ENCODE measurements at regions not wholly inside any gene's neighbourhood (a gene's known extent, or its start where the extent isn't known, plus 50 kb on each side); places are given as distances from the start of the nearest gene placed in this dataset.
A peak's percentile ranks its signal among the peaks of the same experiment; 100 is the strongest.
"Not testable (repeated sequence)": the region's sequence is repeated elsewhere in the genome, so short reads cannot be mapped to it uniquely, and the experiment has no call there.

DNA sequence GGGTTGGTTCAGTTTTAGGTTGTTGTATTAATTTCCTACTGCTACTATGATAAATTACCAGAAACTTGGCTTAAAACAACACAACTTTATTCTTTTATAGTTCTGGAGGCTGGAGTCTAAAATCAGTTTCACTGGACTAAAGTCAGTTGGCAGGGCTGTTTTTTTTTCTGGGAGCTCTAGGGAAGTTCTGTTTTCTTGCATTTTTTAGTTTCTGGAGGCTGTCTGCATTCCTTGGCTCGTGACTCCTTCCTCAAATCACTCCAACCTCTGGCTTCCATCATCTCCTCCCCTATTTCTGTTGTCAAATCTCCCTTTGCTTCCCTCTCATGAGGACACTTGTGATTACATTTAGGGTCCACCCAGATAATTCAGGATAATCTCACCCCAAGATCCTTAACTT, 51.3 kb upstream of the SUB1 start:
- H3K27me3 ChIP-seq (ENCODE audit: control insufficient read depth in 1 of 2, insufficient read depth in 2 of 2, low read length in 2 of 2): no peaks in the 10 kb centered on the region
- H3K4me1 ChIP-seq (ENCODE audit: control insufficient read depth, insufficient read depth, low read length): peaks cover 2% of the 10 kb centered on the region
- no peaks in the 10 kb centered on the region for H3K36me3 ChIP-seq (ENCODE audit: control insufficient read depth in 2 of 2, insufficient read depth in 2 of 2, low read length in 2 of 2)
- no peak overlapping the region for H3K9ac ChIP-seq (ENCODE audit: low read length in 2 of 2)
- H3K4me3 ChIP-seq (ENCODE audit: low read length in 2 of 2): no peak overlapping the region
- no peak overlapping the region for H3K27ac ChIP-seq (ENCODE audit: low read length)
- no peaks in the 10 kb centered on the region for H3K9me3 ChIP-seq (ENCODE audit: control insufficient read depth in 2 of 2, low read length in 2 of 2)

DNA sequence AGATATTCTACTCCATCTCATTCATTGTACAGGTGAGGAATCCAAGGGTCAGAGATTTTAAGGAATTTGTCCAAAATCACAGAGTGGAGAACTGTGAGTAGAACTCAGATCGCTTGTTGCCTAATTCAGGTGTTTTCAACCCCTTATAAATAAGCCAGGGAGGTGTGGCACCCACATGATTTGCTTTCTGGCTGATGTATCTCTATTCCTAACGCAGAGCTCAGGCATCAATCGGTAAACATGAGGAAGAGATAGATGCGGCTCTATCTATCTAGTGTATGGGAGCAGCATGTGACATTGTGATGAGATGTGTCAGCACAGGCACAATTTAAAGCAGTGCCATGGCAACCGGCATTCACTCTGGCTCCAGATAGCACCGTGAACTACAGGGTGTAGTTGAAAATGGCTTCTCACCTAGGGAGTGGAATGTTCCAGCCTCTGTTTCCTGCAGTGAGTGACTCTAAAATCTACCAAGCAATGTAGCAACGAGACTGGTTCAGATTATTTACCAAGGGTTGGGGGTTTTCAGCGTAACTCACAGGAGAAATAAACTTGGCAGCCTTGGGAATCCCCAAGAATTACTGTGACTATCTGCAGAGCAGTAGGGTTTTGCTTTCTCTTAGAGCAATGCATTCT, 53.4 kb upstream of the SUB1 start:
- no peak overlapping the region for H3K9ac ChIP-seq (ENCODE audit: low read length in 2 of 2)
- H3K27ac ChIP-seq (ENCODE audit: low read length): no peak overlapping the region
- H3K4me1 ChIP-seq (ENCODE audit: control insufficient read depth, insufficient read depth, low read length): peaks cover 2% of the 10 kb centered on the region
- H3K27me3 ChIP-seq (ENCODE audit: control insufficient read depth in 1 of 2, insufficient read depth in 2 of 2, low read length in 2 of 2): no peaks in the 10 kb centered on the region
- no peaks in the 10 kb centered on the region for H3K9me3 ChIP-seq (ENCODE audit: control insufficient read depth in 2 of 2, low read length in 2 of 2)
- H3K36me3 ChIP-seq (ENCODE audit: control insufficient read depth in 2 of 2, insufficient read depth in 2 of 2, low read length in 2 of 2): no peaks in the 10 kb centered on the region
- peak overlapping the region; percentile 7 to 8 for H3K4me3 ChIP-seq (ENCODE audit: low read length in 2 of 2)

DNA sequence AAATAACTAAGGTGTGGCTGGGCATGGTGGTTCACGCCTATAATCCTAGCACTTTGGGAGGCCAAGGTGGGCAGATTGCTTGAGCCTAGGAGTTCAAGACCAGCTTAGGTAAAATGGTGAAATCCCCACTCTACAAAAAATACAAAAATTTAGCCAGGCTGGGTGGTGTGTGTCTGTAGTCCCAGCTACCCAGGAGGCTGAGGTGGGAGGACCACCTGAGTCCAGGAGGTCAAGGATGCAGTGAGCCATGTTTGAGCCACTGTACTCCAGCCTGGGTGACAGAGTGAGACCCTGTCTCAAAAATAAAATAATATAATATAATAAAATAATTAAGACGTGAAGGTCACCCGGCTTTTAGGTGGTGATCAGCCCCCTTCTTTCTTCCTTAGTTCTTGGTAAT, 58.0 kb upstream of the SUB1 start:
- H3K4me1 ChIP-seq (ENCODE audit: control insufficient read depth, insufficient read depth, low read length); H3K36me3 ChIP-seq (ENCODE audit: control insufficient read depth in 2 of 2, insufficient read depth in 2 of 2, low read length in 2 of 2); H3K4me3 ChIP-seq (ENCODE audit: low read length in 2 of 2); H3K27ac ChIP-seq (ENCODE audit: low read length); H3K9me3 ChIP-seq (ENCODE audit: control insufficient read depth in 2 of 2, low read length in 2 of 2); H3K9ac ChIP-seq (ENCODE audit: low read length in 2 of 2); H3K27me3 ChIP-seq (ENCODE audit: control insufficient read depth in 1 of 2, insufficient read depth in 2 of 2, low read length in 2 of 2): not testable (repeated sequence)

DNA sequence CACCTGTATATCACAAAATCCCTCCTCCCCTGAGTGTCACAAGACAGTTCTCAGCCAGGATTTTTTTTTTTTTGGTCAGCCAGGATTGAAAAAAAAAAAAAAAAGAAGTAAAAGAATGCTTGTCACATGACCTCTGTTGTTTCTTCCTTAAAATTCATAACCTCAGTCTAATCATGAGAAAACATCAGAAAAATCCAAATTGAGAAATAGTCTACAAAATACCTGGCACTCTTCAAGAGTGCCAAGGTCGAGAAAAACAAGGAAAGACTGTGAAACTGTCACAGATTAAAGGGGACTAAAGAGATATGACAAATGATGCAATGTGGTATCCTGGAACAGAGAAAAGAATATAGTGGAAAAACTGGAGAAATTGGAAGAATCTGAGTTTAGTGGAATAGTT, 58.5 kb upstream of the SUB1 start:
- Histone ChIP-seq H3K9ac (ENCODE audit: low read length in 2 of 2) (no peak overlapping the region), H3K27me3 (ENCODE audit: control insufficient read depth in 1 of 2, insufficient read depth in 2 of 2, low read length in 2 of 2) (no peaks in the 10 kb centered on the region), H3K27ac (ENCODE audit: low read length) (no peak overlapping the region), H3K9me3 (ENCODE audit: control insufficient read depth in 2 of 2, low read length in 2 of 2) (no peaks in the 10 kb centered on the region), H3K4me1 (ENCODE audit: control insufficient read depth, insufficient read depth, low read length) (no peaks in the 10 kb centered on the region), H3K4me3 (ENCODE audit: low read length in 2 of 2) (no peak overlapping the region), H3K36me3 (ENCODE audit: control insufficient read depth in 2 of 2, insufficient read depth in 2 of 2, low read length in 2 of 2) (no peaks in the 10 kb centered on the region)

DNA sequence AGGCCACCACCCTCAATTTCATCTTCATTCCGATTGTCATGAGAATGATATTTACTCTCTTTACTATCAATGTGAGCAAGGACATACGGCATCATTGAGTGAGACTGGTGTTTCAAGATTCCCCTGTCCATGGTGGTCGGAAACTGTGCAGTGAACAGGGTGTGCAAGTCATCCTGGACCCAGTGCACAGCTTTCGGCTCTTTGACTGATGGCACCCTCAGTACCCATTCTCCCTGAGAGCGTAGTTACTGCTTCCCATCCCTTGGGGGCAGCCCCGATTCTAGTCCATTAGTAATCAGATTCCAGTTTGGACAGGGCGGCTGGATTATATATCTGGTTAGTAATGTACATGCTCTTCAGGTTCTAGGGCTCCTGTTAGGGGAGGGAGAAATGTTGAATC, 61.7 kb upstream of the SUB1 start:
- no peaks in the 10 kb centered on the region for H3K9me3 ChIP-seq (ENCODE audit: control insufficient read depth in 2 of 2, low read length in 2 of 2)
- no peaks in the 10 kb centered on the region for H3K27me3 ChIP-seq (ENCODE audit: control insufficient read depth in 1 of 2, insufficient read depth in 2 of 2, low read length in 2 of 2)
- no peak overlapping the region for H3K27ac ChIP-seq (ENCODE audit: low read length)
- H3K4me3 ChIP-seq (ENCODE audit: low read length in 2 of 2): no peak overlapping the region
- H3K9ac ChIP-seq (ENCODE audit: low read length in 2 of 2): no peak overlapping the region
- no peaks in the 10 kb centered on the region for H3K36me3 ChIP-seq (ENCODE audit: control insufficient read depth in 2 of 2, insufficient read depth in 2 of 2, low read length in 2 of 2)
- no peaks in the 10 kb centered on the region for H3K4me1 ChIP-seq (ENCODE audit: control insufficient read depth, insufficient read depth, low read length)

DNA sequence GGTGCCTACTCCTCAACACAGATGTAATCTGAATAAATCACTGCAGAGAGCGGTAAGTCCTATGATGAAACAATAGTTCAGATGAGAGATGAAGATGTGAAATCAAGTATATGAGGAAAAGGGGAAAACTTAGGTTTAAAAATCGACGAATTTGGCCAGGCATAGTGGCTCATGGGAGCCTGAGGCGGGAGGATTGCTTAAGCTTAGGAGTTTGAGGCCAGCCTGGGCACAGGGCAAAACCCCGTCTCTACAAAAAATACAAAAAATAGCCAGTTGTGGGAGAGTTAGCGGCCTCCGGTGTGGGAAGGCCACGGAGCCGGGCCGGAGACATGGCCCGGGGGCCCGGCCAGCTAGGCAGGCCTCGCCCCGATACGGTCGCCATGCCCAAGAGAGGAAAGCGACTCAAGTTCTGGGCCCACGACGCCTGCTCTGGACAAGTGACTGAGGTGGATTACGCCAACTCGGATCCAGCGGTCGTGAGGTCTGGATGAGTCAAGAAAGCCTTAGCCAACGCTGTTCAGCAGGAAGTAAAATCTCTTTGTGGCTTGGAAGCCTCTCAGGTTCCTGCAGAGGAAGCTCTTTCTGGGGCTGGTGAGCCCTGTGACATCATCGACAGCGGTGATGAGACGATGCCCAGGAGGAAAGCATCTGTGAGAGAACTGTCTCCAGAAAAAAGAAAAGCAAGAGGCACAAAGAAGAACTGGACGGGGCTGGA, 62.8 kb upstream of the SUB1 start:
- H3K9ac ChIP-seq (ENCODE audit: low read length in 2 of 2): no peak overlapping the region
- H3K4me3 ChIP-seq (ENCODE audit: low read length in 2 of 2): no peak overlapping the region
- H3K27me3 ChIP-seq (ENCODE audit: control insufficient read depth in 1 of 2, insufficient read depth in 2 of 2, low read length in 2 of 2): no peaks in the 10 kb centered on the region
- H3K27ac ChIP-seq (ENCODE audit: low read length): no peak overlapping the region
- no peaks in the 10 kb centered on the region for H3K4me1 ChIP-seq (ENCODE audit: control insufficient read depth, insufficient read depth, low read length)
- H3K36me3 ChIP-seq (ENCODE audit: control insufficient read depth in 2 of 2, insufficient read depth in 2 of 2, low read length in 2 of 2): no peaks in the 10 kb centered on the region
- no peaks in the 10 kb centered on the region for H3K9me3 ChIP-seq (ENCODE audit: control insufficient read depth in 2 of 2, low read length in 2 of 2)

DNA sequence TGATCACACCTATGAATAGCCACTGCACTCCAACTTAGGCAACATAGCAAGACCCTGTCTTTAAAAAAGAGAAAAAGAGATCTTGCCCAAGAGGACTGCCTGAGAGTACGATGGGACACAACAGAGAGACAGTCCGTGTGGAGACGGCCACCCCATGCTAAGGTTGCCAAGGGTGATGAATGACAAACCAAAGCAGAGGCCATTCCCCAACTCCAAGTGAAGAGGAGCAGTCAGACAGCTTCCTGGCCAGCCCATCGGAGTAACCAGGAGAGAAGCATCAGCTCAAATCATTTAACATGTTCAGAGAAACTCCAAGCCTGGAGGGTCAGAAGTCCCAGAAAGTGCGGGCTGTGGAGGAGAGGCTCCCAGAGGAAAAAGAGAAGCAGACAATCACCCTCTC, 63.9 kb upstream of the SUB1 start:
- Histone ChIP-seq H3K9ac (ENCODE audit: low read length in 2 of 2) (no peak overlapping the region), H3K36me3 (ENCODE audit: control insufficient read depth in 2 of 2, insufficient read depth in 2 of 2, low read length in 2 of 2) (no peaks in the 10 kb centered on the region), H3K27ac (ENCODE audit: low read length) (no peak overlapping the region), H3K4me1 (ENCODE audit: control insufficient read depth, insufficient read depth, low read length) (no peaks in the 10 kb centered on the region), H3K9me3 (ENCODE audit: control insufficient read depth in 2 of 2, low read length in 2 of 2) (no peaks in the 10 kb centered on the region), H3K4me3 (ENCODE audit: low read length in 2 of 2) (no peak overlapping the region), H3K27me3 (ENCODE audit: control insufficient read depth in 1 of 2, insufficient read depth in 2 of 2, low read length in 2 of 2) (no peaks in the 10 kb centered on the region)

DNA sequence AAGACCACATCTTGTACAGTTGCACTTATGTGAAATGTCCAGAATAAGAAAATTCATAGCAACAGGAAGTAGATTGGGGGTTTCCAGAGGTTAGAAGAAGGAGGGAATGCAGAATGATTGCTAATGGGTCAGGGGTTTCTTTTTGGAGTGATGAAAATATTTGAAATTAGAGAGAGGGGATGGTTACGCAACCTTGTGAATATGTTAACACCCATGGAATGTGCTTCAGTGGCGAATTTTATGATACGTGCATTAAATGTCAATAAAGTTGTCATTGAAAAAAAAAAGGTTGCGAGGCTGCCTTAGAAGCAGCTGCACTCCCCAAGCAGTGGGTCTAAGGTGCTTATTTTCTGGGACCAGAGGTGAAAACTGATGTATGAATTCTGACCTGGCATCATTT, 64.4 kb upstream of the SUB1 start:
- Histone ChIP-seq H3K9ac (ENCODE audit: low read length in 2 of 2) (no peak overlapping the region), H3K4me1 (ENCODE audit: control insufficient read depth, insufficient read depth, low read length) (no peaks in the 10 kb centered on the region), H3K27me3 (ENCODE audit: control insufficient read depth in 1 of 2, insufficient read depth in 2 of 2, low read length in 2 of 2) (no peaks in the 10 kb centered on the region), H3K36me3 (ENCODE audit: control insufficient read depth in 2 of 2, insufficient read depth in 2 of 2, low read length in 2 of 2) (no peaks in the 10 kb centered on the region), H3K27ac (ENCODE audit: low read length) (no peak overlapping the region), H3K4me3 (ENCODE audit: low read length in 2 of 2) (no peak overlapping the region), H3K9me3 (ENCODE audit: control insufficient read depth in 2 of 2, low read length in 2 of 2) (no peaks in the 10 kb centered on the region)

DNA sequence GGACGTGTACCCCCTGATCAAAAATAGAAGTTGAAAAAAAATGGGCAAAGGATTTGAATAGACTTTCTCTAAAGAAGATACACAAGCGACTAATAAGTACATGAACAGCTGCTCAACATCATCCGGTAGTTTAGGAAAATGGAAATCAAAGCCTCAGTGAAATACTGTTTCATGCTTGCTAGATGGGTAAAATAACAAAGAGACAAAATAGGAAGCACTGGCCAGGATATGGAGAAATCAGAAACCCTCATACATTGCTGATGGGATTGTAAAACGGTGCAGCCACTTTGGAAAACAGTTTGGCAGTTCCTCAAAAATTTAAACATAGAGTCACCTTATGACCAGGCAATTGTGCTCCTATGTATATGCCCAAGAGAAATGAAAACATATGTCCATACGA, 65.0 kb upstream of the SUB1 start:
- Histone ChIP-seq H3K9ac (ENCODE audit: low read length in 2 of 2) (no peak overlapping the region), H3K4me3 (ENCODE audit: low read length in 2 of 2) (no peak overlapping the region), H3K4me1 (ENCODE audit: control insufficient read depth, insufficient read depth, low read length) (no peaks in the 10 kb centered on the region), H3K27ac (ENCODE audit: low read length) (no peak overlapping the region), H3K9me3 (ENCODE audit: control insufficient read depth in 2 of 2, low read length in 2 of 2) (no peaks in the 10 kb centered on the region), H3K27me3 (ENCODE audit: control insufficient read depth in 1 of 2, insufficient read depth in 2 of 2, low read length in 2 of 2) (no peaks in the 10 kb centered on the region), H3K36me3 (ENCODE audit: control insufficient read depth in 2 of 2, insufficient read depth in 2 of 2, low read length in 2 of 2) (no peaks in the 10 kb centered on the region)

DNA sequence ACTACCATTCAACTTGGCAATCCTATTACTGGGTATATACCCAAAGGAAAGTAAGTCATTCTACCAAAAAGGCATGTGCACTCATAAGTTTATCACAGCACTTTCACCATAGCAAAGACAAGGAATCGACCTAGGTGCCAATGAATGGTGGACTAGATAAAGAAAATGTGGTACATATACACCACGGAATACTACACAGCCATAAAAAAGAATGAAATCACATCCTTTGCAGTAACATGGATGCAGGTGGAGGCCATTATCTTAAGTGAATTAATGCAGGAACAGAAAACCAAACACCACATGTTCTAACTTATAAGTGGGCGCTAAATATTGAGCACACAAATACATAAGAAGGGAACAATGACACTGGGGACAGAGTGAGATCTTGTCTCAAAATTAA, 65.8 kb upstream of the SUB1 start:
- Histone ChIP-seq H3K36me3 (ENCODE audit: control insufficient read depth in 2 of 2, insufficient read depth in 2 of 2, low read length in 2 of 2) (no peaks in the 10 kb centered on the region), H3K27me3 (ENCODE audit: control insufficient read depth in 1 of 2, insufficient read depth in 2 of 2, low read length in 2 of 2) (no peaks in the 10 kb centered on the region), H3K4me1 (ENCODE audit: control insufficient read depth, insufficient read depth, low read length) (no peaks in the 10 kb centered on the region), H3K9me3 (ENCODE audit: control insufficient read depth in 2 of 2, low read length in 2 of 2) (no peaks in the 10 kb centered on the region), H3K27ac (ENCODE audit: low read length) (no peak overlapping the region), H3K9ac (ENCODE audit: low read length in 2 of 2) (no peak overlapping the region), H3K4me3 (ENCODE audit: low read length in 2 of 2) (no peak overlapping the region)

DNA sequence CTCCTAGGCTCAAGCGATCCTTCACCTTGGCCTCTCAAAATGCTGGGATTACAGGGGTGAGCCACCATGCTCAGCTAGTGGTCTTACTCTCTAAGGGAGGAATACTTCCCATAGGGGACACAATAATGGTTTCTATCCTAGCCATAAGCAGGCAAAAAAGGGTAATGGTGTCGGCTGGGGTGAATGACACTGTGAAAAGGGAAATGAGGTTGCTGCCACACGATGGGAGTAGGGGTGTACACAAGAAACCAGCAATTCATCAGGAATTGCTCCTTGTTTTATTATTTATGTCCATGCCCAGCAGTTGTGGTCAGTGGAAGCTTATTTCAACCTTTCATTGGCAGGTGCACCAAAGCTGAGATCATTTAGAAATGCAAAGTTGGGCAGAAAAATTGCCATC, 70.3 kb upstream of the ZFR start:
- Histone ChIP-seq H3K9me3 (ENCODE audit: control insufficient read depth in 2 of 2, low read length in 2 of 2) (no peaks in the 10 kb centered on the region), H3K27ac (ENCODE audit: low read length) (no peak overlapping the region), H3K9ac (ENCODE audit: low read length in 2 of 2) (no peak overlapping the region), H3K36me3 (ENCODE audit: control insufficient read depth in 2 of 2, insufficient read depth in 2 of 2, low read length in 2 of 2) (no peaks in the 10 kb centered on the region), H3K27me3 (ENCODE audit: control insufficient read depth in 1 of 2, insufficient read depth in 2 of 2, low read length in 2 of 2) (no peaks in the 10 kb centered on the region), H3K4me1 (ENCODE audit: control insufficient read depth, insufficient read depth, low read length) (no peaks in the 10 kb centered on the region), H3K4me3 (ENCODE audit: low read length in 2 of 2) (no peak overlapping the region)
